Choroid plexus epithelial cell (primary cell): ENCODE measurements at regions not wholly inside any gene's neighbourhood (a gene's known extent, or its start where the extent isn't known, plus 50 kb on each side); places are given as distances from the start of the nearest gene placed in this dataset.
"Not testable (repeated sequence)": the region's sequence is repeated elsewhere in the genome, so short reads cannot be mapped to it uniquely, and the experiment has no call there.

ENCODE experiments used
- DNase-seq: peaks from one replicate; pipeline ENCODE4 v3.0.0-alpha.2; 2010; ENCODE audit warnings: low read depth
- H3K4me3 ChIP-seq: 2 replicates; pipeline ENCODE4 v1.5.1; 2011; ENCODE audit warnings: low read depth, mild to moderate bottlenecking, control low read depth, low read length, moderate library complexity
- TF ChIP-seq, protein P1 (sequence below): conservative IDR thresholded peaks from 2 replicates; pipeline ENCODE4 v1.5.1; 2011; ENCODE audit warnings: low read depth, mild to moderate bottlenecking, control low read depth, inconsistent platforms, low read length, moderate library complexity

- DNase-seq: peak; percentile 16
- TF ChIP-seq, protein P1, sequence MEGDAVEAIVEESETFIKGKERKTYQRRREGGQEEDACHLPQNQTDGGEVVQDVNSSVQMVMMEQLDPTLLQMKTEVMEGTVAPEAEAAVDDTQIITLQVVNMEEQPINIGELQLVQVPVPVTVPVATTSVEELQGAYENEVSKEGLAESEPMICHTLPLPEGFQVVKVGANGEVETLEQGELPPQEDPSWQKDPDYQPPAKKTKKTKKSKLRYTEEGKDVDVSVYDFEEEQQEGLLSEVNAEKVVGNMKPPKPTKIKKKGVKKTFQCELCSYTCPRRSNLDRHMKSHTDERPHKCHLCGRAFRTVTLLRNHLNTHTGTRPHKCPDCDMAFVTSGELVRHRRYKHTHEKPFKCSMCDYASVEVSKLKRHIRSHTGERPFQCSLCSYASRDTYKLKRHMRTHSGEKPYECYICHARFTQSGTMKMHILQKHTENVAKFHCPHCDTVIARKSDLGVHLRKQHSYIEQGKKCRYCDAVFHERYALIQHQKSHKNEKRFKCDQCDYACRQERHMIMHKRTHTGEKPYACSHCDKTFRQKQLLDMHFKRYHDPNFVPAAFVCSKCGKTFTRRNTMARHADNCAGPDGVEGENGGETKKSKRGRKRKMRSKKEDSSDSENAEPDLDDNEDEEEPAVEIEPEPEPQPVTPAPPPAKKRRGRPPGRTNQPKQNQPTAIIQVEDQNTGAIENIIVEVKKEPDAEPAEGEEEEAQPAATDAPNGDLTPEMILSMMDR: no peak
Observed at GRCh38 chr3:151675858-151676615, 57.7 kb upstream of the AADACL2 start.

GRCh38 chr3:151673974-151674373 is 59.8 kb upstream of the AADACL2 start:
- TF ChIP-seq, protein P1: no peak
- no peak for DNase-seq
- no peak overlapping the region for H3K4me3 ChIP-seq

More at GRCh38 chr3:151675858-151676615, 57.7 kb upstream of the AADACL2 start:
- H3K4me3 ChIP-seq: no peak overlapping the region

DNA sequence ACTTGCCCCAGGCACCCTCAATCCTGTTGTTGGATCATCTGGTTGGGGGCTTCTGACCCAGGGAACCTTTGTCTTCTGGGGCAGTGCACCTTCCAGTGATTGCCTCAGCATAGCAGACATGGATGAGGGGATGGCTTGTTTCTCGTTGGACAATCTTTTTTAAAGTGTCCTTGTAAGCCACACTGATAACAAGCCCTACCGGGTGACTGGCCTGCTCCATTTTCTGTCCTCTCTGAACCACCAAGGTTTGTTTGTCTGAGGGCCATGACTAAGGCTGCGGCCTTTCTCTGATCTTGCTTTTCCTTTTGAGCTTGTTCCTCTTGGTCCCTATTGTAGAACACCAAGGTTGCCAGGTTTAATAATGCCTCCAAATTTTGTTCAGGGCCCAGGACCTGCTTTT is 66.0 kb upstream of the AADACL2 start:
- not testable (repeated sequence) for H3K4me3 ChIP-seq, DNase-seq

DNA sequence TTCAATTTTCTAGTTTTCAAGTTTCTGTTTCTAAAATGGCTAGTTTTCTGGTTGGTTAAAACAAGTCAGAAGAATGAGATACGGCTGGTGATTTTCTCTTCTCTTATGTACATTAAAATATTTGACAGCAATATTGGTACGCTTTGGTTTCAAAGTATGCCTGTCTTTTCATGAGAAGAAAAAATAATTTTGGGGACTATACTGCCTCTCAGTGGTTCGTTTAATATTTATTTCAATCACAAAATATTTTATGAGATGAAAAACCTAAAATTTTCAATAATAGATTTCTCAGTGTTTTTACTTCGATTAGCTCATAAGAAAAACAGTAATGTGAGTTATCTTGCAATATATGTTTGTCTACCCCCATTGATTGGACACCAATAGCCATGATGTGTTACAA is 72.8 kb upstream of the AADACL2 start:
- DNase-seq: peak; percentile 62
- H3K4me3 ChIP-seq: no peak overlapping the region
- TF ChIP-seq, protein P1: peak; percentile 7

GRCh38 chr3:151644986-151645385 is 88.7 kb upstream of the AADACL2 start:
- DNase-seq: no peak
- TF ChIP-seq, protein P1: no peak
- H3K4me3 ChIP-seq: no peak overlapping the region

DNA sequence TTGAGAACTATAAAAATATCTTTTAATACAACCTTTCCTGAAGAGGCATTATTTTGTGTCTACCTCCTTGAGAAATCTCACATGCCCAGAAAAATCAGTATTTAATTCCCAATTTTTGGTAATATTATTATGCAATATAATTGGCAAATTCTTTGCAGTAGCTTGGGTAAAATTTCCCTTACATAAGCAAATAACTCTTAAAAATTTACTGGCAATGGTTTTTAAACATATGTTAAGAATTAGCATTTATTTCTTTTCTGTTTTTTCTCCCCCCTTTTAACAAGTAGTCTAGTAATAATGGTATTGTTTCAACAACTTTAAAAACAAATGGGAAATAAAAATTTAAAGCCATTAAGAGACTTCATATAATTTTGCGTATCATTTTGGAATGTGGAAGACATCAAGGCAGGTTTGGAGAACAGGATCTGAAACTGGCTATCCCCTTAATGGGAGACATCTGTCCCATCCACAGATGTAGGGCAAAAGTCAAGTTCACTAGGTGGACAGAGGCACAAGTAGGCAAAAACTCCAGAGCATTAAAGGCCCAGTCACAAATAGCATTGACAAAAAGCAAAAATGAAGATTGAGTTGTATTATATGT is 89.6 kb upstream of the AADACL2 start:
- TF ChIP-seq, protein P1: no peak
- no peak for DNase-seq
- no peak overlapping the region for H3K4me3 ChIP-seq

- TF ChIP-seq, protein P1: no peak
- no peak for DNase-seq
- no peak overlapping the region for H3K4me3 ChIP-seq
Observed at GRCh38 chr3:151639418-151639740, 94.3 kb upstream of the AADACL2 start.
